Fibroblast of mammary gland (primary cell): ENCODE measurements at regions not wholly inside any gene's neighbourhood (a gene's known extent, or its start where the extent isn't known, plus 50 kb on each side); places are given as distances from the start of the nearest gene placed in this dataset.

ENCODE experiments used
- DNase-seq: peaks from one replicate; pipeline ENCODE4 v3.0.0-alpha.2; 2010; ENCODE audit warnings: low read depth
- H3K4me3 ChIP-seq: 2 replicates; pipeline ENCODE4 v1.5.1; 2011; ENCODE audit warnings: low read depth, mild to moderate bottlenecking, low read length, moderate library complexity; ENCODE audit not compliant: control insufficient read depth
- TF ChIP-seq, protein P1 (sequence below): conservative IDR thresholded peaks from 2 replicates; pipeline ENCODE4 v1.5.1; 2011; ENCODE audit warnings: low read depth, low read length, inconsistent platforms; ENCODE audit not compliant: control insufficient read depth, insufficient read depth

DNA sequence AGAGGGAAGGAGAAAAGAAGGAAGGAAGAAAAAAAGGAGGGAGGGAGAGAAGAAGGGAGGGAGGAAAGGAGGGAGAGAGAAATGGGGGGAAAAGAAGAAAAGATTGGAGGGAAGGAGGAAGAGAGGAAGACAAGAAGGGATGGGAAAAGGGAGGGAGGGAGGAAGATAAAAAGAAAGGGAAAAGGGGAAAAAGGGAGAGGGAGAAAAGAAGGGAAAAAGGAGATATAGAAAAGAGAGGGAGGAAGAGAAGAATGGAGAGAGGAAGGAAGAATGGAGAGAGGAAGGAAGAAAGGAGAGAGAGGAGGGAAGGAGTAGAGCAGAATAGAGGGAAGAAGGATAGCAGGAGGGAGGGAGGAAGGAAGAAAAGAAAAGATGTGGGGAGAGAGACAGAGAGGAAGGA, 334.6 kb downstream of the TSHZ3 start:
- no peak for DNase-seq
- no peak overlapping the region for H3K4me3 ChIP-seq
- TF ChIP-seq, protein P1, sequence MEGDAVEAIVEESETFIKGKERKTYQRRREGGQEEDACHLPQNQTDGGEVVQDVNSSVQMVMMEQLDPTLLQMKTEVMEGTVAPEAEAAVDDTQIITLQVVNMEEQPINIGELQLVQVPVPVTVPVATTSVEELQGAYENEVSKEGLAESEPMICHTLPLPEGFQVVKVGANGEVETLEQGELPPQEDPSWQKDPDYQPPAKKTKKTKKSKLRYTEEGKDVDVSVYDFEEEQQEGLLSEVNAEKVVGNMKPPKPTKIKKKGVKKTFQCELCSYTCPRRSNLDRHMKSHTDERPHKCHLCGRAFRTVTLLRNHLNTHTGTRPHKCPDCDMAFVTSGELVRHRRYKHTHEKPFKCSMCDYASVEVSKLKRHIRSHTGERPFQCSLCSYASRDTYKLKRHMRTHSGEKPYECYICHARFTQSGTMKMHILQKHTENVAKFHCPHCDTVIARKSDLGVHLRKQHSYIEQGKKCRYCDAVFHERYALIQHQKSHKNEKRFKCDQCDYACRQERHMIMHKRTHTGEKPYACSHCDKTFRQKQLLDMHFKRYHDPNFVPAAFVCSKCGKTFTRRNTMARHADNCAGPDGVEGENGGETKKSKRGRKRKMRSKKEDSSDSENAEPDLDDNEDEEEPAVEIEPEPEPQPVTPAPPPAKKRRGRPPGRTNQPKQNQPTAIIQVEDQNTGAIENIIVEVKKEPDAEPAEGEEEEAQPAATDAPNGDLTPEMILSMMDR = no peak

DNA sequence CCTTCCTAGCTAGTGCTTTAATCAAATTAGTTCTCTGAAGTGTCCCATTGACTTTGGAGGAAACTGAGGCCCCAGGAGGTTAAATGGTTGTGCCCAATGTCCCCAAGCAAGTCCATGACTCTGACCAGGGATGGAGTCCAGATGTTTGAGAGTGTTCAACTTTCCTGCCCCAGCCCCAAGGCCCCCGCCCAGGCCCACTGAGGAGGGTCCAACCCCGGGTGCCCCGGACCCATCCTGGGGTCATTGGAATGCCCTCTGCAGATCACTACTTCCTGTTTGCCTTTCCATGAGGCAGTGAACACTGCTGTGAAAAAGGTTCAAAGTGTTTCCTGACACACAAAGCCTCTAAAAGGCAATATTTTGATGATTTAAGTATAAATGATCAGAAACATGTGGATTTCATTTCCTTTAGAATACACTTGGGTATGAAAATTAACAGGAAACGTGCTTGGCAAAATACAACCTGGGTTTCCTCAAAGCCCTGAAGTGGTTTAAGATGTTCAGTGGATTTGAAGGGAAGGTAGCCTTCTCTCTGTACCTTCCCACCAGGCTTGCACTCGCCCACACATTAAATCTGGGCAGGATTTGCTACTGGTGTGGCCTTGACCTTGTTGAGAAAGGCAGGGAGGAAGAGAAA, 335.7 kb downstream of the TSHZ3 start:
- DNase-seq = no peak
- H3K4me3 ChIP-seq = no peak overlapping the region
- TF ChIP-seq, protein P1 = no peak

DNA sequence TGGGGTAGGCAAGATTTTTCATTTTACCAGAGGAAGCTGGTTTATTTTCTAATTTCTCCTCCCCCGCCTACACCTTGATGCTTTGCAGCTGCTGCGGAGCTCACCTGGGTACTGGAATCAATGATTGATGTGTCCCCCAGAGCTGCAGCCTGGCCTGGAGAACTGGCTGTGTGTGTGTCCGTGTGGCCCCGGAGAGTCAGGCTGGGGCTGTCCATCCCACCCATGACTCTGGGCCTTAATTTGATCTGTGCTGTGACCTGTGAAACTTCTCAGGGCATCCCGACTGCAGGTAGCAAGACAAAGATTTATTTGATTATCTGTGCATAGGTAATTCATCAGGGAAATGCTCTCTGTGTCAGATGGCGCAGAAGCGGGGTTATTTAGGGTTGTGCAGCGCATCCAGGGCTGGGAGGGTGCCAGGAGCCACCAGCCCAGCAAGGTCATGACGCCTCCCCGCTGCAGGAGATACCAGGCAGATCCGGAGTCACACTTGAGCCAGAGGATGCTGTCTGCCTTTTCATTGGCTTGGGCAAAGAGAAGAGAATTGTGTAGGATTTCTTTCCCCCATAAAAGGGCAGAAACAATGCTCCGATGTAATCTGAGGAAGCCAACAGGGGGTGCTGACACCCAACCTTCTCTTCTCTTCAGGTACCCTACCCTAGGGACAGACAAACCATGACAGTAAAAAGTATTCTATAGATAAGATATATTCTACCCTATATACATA, 346.6 kb downstream of the TSHZ3 start:
- TF ChIP-seq, protein P1 = no peak
- DNase-seq = no peak

DNA sequence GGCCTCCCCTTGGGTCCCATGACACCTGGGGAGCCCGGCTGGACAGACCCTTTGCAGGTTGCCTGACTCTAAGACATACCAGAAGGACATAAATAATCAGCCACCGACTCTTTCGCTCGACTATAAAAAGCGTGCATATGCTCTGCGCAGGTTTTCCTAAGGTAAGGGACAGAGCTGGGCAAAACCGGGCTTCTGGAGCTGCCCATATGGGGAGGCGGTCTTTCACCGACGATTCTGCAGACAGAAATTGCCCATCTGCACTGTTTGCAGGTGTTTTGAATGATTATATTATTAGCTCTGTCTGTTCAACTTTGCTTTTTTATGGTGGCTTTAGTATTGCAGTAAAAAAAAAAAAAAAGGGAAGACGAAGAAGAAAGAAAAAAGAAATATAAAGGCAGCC, 347.2 kb downstream of the TSHZ3 start:
- TF ChIP-seq, protein P1 = no peak
- DNase-seq = no peak
- no peak overlapping the region for H3K4me3 ChIP-seq

More for the DNA sequence above, 346.6 kb downstream of the TSHZ3 start:
- H3K4me3 ChIP-seq = no peak overlapping the region

DNA sequence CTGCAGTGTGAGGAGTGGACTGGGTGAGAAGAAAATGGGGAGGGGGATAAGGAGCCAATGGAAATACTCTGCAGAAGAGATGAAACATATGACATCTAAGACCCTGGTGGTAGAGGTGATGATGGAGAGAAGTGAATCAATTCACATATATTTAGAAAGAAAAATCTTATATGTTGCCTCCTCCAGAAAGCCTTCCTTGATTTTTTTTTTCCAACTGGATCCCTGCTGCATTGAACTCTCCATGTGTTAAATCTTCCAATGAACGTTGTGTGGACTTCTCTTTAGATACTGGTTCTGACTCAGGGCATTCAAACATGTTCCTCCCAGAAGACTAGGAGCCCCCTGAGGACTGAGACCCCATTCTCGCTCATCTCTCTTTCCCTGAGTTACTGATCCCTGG, 348.3 kb downstream of the TSHZ3 start:
- H3K4me3 ChIP-seq = no peak overlapping the region
- TF ChIP-seq, protein P1 = no peak
- no peak for DNase-seq

DNA sequence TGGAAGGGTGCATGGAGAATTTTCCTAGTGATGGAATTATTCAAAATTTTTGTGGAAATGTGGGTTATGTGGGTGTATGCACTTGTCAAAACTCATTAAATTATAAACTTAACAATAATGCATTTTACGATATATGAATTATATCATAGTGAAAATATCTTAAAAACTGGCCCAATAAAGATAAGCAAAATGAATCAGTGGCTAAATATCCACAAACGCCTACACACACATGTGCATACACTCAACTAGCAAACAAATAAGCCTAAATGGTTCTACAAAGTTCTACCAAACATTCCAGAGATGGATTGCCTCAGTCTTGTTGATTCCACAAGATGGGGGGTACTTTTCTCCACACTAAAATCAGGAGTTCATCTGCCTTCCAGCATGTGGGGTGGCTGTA, 349.5 kb downstream of the TSHZ3 start:
- peak; percentile 13 for DNase-seq
- TF ChIP-seq, protein P1 = no peak
- no peak overlapping the region for H3K4me3 ChIP-seq
